GM19397 (cell line): ENCODE measurements at regions not wholly inside any gene's neighbourhood (a gene's known extent, or its start where the extent isn't known, plus 50 kb on each side); places are given as distances from the start of the nearest gene placed in this dataset.
A peak's percentile ranks its signal among the peaks of the same experiment; 100 is the strongest.
"Not testable (repeated sequence)": the region's sequence is repeated elsewhere in the genome, so short reads cannot be mapped to it uniquely, and the experiment has no call there.

Experiments
- ATAC-seq: cut with Tn5 transposase; IDR thresholded peaks from one replicate; pipeline ENCODE4 v1.9.1; 2021; ENCODE audit warnings: mild to moderate bottlenecking, moderate library complexity; ENCODE audit not compliant: unreplicated experiment

DNA sequence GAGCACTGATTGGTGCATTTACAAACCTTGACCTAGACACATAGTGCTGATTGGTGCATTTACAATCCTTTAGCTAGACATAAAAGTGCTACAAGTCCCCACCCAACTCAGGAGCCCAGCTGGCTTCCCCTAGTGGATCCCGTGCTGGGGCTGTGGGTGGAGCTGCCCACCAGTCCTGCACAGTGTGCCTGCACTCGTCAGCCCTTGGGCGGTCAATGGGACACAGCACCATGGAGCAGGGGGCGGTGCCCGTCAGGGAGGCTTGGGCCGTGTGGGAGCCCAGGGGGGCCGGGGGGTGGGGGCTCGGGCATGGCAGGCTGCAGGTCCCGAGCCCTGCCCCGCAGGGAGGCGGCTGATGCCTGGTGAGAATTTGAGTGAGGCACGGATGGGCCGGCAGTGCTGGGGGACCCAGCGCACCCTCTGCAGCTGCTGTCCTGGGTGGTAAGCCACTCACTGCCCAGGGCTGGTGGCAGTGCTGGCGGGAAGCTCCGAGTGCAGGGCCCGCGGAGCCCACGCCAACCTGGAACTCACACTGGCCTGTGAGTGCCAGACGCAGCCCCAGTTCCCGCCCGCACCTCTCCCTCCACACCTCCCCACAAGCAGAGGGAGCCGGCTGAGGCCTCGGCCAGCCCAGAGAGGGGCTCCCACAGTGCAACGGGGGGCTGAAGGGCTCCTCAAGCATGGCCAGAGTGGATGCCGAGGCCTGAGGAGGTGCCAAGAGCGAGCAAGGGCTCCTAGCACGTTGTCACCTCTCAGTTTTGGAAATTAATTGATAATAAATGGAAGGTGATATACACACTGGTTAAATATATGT lies 207.7 kb downstream of the RAP2B start:
- ATAC-seq: no peak

DNA sequence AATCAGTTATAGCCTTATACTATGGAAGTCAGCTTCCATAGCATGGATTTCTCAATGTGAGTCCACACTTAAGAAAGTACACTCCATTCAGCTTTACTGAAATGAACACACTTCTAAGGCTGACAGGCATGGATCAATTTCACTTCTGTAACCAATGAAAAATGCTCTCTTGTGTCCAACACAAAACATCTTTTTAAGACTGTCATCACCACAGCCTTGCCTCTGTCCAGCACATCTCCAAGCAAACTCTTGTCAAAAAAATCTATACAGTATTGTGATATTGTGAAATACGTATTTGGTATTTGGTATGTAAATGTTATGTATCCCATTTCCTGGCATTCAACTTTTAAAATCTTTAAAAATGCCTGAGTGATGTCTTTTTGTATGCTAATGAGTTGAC lies 208.7 kb downstream of the RAP2B start:
- ATAC-seq: no peak

- no peak for ATAC-seq
Observed at GRCh38 chr3:153372326-153372725, 210.3 kb downstream of the RAP2B start.

DNA sequence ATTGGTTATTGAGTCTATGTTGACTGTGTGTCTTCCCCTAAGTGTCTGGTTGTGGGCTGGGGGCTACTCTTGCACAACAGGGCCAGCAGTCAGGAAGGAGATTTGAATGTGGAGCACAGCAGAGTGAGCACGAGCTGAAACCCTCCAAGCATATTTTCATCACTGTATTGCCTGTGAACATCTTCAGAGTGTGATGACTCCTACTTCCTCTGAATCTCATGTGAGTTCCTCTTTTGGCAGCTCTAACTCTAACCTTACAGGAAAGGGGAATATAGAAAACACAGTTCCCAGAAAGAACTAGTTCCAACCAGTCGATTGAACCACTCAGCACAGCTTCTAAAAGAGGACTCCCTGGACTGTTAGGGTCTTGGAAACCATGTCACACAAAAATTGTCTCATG lies 211.6 kb downstream of the RAP2B start:
- no peak for ATAC-seq

DNA sequence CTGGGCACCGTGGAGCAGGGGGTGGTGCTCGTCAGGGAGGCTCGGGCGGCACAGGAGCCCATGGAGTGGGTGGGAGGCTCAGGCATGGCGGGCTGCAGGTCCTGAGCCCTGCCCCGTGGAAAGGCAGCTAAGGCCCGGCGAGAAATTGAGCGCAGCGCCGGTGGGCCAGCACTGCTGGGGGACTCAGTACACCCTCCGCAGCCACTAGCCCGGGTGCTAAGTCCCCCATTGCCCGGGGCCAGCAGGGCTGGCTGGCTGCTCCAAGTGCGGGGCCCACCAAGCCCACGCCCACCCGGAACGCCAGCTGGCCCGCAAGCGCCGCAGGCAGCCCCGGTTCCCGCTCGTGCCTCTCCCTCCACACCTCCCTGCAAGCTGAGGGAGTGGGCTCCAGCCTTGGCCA lies 216.3 kb downstream of the RAP2B start:
- not testable (repeated sequence) for ATAC-seq

- no peak for ATAC-seq
Observed at GRCh38 chr3:153379516-153379915, 217.5 kb downstream of the RAP2B start.

GRCh38 chr3:153385343-153385742 lies 223.3 kb downstream of the RAP2B start:
- no peak for ATAC-seq

GRCh38 chr3:153392363-153392762 lies 230.3 kb downstream of the RAP2B start:
- no peak for ATAC-seq

DNA sequence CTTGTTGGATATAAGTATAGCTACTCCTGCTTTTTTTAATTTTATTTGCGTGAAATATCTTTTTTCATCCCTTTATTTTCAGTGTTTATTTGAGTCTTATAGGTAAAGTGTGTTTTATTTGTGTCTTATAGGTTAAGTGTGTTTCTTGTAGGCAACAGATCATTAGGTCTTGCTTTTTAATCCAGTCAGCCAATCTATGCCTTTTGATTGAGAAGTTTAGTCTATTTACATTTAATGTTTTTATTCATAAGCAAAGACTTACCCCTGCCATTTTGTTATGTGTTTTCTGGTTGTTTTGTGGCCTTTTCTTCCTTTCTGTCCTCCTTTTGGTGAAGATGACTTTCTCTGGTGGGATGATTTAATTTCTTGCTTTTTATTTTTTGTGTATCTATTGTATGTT lies 232.0 kb downstream of the RAP2B start:
- ATAC-seq: no peak

DNA sequence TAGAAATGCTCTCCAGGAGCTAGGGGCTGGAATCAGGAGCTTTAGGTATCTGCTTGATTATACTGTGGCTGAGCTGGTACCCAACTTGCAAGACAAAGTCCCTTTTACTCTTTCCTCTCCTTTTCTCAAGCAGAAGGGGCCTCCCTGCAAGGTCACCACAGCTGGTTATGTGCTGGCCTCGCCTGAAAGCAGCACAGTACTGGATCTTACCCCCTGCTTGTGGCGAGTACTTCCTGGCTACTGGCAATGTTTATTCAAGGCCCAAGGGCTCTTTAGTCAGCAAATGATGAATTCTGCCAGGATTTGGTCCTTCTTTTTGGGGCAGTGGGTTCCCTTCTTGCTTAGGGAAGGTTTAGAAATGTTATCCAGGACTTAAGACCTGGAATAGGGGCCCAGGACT lies 234.6 kb downstream of the RAP2B start:
- no peak for ATAC-seq

GRCh38 chr3:153397794-153398193 lies 235.8 kb downstream of the RAP2B start:
- ATAC-seq: no peak

DNA sequence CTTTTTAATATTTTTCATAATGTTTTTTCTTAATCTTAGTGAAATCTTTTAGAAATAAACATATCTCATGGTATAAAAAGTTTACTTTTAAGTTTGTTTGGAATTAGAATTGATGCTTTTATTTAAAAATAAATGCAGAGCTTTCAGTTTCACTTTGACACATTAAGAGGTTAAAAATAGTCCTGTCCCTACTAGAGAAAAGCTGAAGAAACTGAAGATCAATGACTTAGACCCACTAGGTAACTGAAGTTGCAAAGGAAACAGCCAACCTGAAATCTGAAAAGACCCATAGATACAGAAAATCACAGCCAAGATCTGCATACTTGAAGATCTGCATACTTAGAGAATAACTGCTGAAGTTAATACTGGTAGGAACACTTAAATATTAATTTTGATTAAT lies 237.6 kb downstream of the RAP2B start:
- ATAC-seq: peak; percentile 61

DNA sequence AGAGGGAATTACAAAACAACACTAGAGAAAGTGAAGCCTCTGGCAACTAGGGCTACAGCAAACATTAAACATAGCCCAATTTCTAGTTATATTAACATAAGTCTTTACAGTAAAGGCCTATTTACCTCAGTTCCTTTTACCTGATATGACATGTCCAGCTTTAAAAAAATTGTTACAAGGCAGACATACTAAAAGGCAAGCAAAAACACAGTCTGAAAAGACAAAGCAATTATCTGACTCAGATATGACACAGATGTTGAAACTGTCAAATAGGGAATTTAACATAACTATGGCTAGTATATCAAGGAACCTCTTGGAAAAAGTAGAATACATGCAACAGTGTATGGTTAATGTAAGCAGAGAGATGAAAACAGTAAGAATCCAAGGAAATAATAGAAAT lies 238.6 kb downstream of the RAP2B start:
- no peak for ATAC-seq

- ATAC-seq: no peak
Observed at GRCh38 chr3:153404157-153404556, 242.1 kb downstream of the RAP2B start.

GRCh38 chr3:153405320-153405719 lies 243.3 kb downstream of the RAP2B start:
- not testable (repeated sequence) for ATAC-seq

- no peak for ATAC-seq
Observed at GRCh38 chr3:153410517-153410916, 248.5 kb downstream of the RAP2B start.

GRCh38 chr3:153414982-153415381 lies 253.0 kb downstream of the RAP2B start:
- ATAC-seq: no peak

GRCh38 chr3:153422314-153422713 lies 260.3 kb downstream of the RAP2B start:
- ATAC-seq: no peak

- not testable (repeated sequence) for ATAC-seq
Observed at GRCh38 chr3:153423820-153424219, 261.8 kb downstream of the RAP2B start.

DNA sequence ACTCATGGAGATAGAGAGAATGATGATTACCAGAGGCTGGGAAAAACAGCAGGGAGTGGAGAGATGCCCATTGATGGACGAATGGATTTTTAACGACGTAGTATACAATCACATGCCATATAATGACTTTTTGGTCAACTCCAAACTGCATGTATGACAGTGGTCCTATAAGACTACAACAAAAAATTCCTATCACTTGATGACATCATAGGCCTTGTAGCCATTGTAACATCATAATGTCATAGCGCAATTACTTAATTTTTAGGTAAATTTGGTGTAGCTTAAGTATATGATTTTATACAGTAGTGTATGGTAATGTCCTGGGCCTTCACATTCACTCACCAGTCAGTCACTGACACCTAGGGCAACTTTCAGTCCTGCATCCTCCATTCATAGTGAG lies 264.3 kb downstream of the RAP2B start:
- ATAC-seq: no peak

DNA sequence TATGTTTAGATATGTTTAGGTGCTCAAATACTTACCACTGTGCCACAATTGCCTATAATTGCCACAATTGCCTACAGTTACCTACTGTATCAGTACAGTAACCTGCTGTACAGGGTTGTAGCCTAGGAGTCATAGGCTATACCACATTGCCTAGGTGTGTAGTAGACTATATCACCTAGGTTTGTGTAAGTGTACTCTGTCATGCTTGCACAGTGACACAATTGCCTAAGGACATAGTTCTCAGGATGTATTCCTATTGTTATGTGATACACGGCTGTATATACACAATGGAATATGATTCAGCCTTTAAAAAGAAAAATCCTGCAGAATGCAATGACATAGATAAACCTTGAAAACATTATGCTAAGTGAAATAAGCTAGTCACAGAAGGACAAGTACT lies 264.8 kb downstream of the RAP2B start:
- no peak for ATAC-seq

DNA sequence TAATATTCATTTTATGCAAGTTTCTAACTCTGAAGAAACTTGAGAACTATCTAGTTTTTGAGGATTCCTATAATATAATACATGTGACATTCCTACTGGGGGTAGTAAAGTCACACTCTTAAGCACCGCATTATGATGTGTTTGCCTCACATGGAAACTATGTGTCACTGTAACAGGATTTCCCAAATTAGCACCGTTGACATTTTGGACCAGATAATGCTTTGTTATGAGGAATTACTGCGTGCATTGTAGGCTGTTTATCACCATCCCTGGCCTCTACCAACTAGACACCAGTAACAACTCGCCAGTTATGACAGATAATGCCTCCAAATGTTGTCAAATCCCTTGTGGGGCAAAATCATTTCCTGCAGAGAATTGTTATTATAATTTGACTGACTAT lies 267.8 kb downstream of the RAP2B start:
- ATAC-seq: no peak

DNA sequence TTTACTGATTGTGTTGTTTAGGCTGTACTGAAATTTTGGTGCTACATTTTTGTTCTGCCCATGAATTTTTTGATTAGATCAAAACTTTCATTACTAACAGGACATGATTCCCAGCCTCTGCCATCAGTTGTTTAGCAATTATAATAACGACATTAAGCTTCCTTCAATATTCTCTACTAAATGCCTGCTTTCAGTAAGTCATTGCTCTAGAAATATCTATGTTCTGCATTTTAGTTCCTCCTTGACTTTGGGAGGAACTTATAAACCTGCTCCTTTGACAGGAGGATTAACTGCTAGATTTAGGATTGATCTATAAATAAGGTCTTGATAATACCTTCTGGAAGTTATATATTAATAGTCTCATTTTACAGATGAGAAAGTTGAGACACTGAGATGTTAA lies 269.1 kb downstream of the RAP2B start:
- ATAC-seq: no peak
